ENCODE measurements at regions not wholly inside any gene's neighbourhood (a gene's known extent, or its start where the extent isn't known, plus 50 kb on each side); places are given as distances from the start of the nearest gene placed in this dataset.
"Not testable (repeated sequence)": the region's sequence is repeated elsewhere in the genome, so short reads cannot be mapped to it uniquely, and the experiment has no call there.

DNA sequence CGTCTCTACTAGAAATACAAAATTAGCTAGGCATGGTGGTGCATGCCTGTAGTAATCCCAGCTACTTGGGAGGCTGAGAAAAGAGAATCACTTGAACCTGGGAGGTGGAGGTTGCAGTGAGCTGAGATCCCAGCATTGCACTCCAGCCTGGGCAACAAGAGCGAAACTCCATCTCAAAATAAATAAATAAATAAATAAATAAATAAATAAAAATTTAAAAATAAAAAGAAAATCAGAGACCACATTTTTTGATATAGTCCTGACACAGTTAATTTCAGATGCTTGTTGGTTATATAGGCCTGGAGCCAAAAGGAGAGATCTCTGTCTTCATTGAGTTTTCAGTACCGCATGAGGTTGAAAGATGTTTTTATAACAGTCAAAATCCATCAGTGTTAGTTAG is 388.3 kb downstream of the PRELID2 start:
- H3K4me1 ChIP-seq; DNase-seq (ENCODE audit: low read depth in 1 of 2, low spot score in 1 of 2); FAIRE-seq; H3K9me3 ChIP-seq; POLR2A ChIA-PET; H3K4me3 ChIP-seq; ATAC-seq; H3K27ac ChIP-seq; H3K4me2 ChIP-seq: not testable (repeated sequence)
- peak; percentile 17; the same call in 1 of the 2 replicates for TF ChIP-seq ZC3H11A (IDR thresholded peaks at IDR 0.05)
- CTCF ChIA-PET, result interaction anchor here (0.5 kb wide), 1 partner anchor 16 kb away, joined by 3 read pairs; no protein-coding TSS in a partner anchor
- 49% methylated on average over 3 of the region's 3 CpGs for WGBS (ENCODE audit: missing lambda C conversion rate)

DNA sequence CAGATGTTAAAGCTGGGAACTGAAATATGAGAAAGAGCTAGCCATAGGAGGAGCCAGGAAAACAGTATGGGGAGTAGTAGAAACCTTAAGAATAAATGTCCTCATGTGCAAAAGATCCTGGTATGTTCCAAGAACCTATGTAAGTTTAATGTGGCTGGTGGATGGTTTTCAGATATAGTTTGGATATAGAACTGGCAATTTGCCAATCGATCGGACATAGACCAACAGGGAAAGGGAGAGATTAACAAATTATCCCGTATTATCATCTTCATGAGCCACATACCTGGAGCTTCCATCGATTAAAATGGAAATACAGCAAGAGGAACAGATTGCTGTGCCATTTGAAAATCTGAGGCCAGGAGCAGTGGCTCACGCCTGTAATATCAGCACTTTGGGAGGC is 388.7 kb downstream of the PRELID2 start:
- Histone ChIP-seq H3K27ac (no peak overlapping the region), H3K4me1 (no peaks in the 10 kb centered on the region), H3K4me3 (no peak overlapping the region), H3K9me3 (no peaks in the 10 kb centered on the region), H3K4me2 (no peak overlapping the region)
- POLR2A ChIA-PET, result no interaction called here
- TF ChIP-seq RAD21 (conservative IDR thresholded peaks at IDR 0.05 in 1 of 2, IDR thresholded peaks at IDR 0.05 in 1 of 2), result no peak
- TF ChIP-seq, protein P1, sequence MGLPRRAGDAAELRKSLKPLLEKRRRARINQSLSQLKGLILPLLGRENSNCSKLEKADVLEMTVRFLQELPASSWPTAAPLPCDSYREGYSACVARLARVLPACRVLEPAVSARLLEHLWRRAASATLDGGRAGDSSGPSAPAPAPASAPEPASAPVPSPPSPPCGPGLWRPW (IDR thresholded peaks at IDR 0.05), result no peak
- TF ChIP-seq CEBPB (IDR thresholded peaks at IDR 0.05), result no peak
- CTCF ChIA-PET, result interaction anchor here (0.5 kb wide), 1 partner anchor 16 kb away, joined by 3 read pairs; no protein-coding TSS in a partner anchor
- ATAC-seq, result no peak
- no peak for FAIRE-seq
- DNase-seq (ENCODE audit: low read depth in 1 of 2, low spot score in 1 of 2), result no peak
- WGBS (ENCODE audit: missing lambda C conversion rate), result 52% methylated on average over 5 of the region's 5 CpGs

GRCh38 chr5:145445027-145445426 is 390.1 kb downstream of the PRELID2 start:
- H3K4me1 ChIP-seq, result no peaks in the 10 kb centered on the region
- H3K4me3 ChIP-seq, result no peak overlapping the region
- no peak overlapping the region for H3K27ac ChIP-seq
- CTCF ChIA-PET, result no interaction called here
- ATAC-seq (no peak), DNase-seq (ENCODE audit: low read depth in 1 of 2, low spot score in 1 of 2) (no peak), FAIRE-seq (no peak)
- H3K4me2 ChIP-seq, result no peak overlapping the region
- WGBS (ENCODE audit: missing lambda C conversion rate), result 39% methylated on average over 2 of the region's 2 CpGs
- TF ChIP-seq E2F6 (IDR thresholded peaks at IDR 0.05; ENCODE audit: borderline replicate concordance, low read depth) (no peak), PHF8 (IDR thresholded peaks at IDR 0.05; ENCODE audit: borderline replicate concordance, low read depth) (no peak), CBX8 (IDR thresholded peaks at IDR 0.05) (no peak), RAD21 (conservative IDR thresholded peaks at IDR 0.05 in 1 of 2, IDR thresholded peaks at IDR 0.05 in 1 of 2) (no peak), POLR2A (IDR thresholded peaks at IDR 0.05; ENCODE audit: low read length) (no peak), JUNB (IDR thresholded peaks at IDR 0.05) (no peak), ESRRA (IDR thresholded peaks at IDR 0.05; ENCODE audit: borderline replicate concordance, low read length) (no peak), CHD2 (IDR thresholded peaks at IDR 0.05; ENCODE audit: low read length, partially characterized antibody) (no peak), HOXB13 (CRISPR knock-in tag; IDR thresholded peaks at IDR 0.05; ENCODE audit: low read depth) (no peak), NPAS2 (CRISPR knock-in tag; IDR thresholded peaks at IDR 0.05; ENCODE audit: borderline replicate concordance) (no peak), HEYL (CRISPR knock-in tag; IDR thresholded peaks at IDR 0.05) (no peak)
- POLR2A ChIA-PET, result no interaction called here
- no peaks in the 10 kb centered on the region for H3K9me3 ChIP-seq

GRCh38 chr5:145443964-145444363 is 391.2 kb downstream of the PRELID2 start:
- TF ChIP-seq CHD4 (IDR thresholded peaks at IDR 0.05; ENCODE audit: borderline replicate concordance) (no peak), ZSCAN20 (CRISPR knock-in tag; IDR thresholded peaks at IDR 0.05) (no peak), EP300 (IDR thresholded peaks at IDR 0.05) (no peak), TP53 (CRISPR knock-in tag; IDR thresholded peaks at IDR 0.05) (no peak), HOXA7 (CRISPR knock-in tag; IDR thresholded peaks at IDR 0.05) (no peak), TFCP2L1 (CRISPR knock-in tag; IDR thresholded peaks at IDR 0.05) (no peak), JUN (IDR thresholded peaks at IDR 0.05) (no peak), PHF8 (IDR thresholded peaks at IDR 0.05; ENCODE audit: borderline replicate concordance, low read depth) (no peak), BHLHE40 (IDR thresholded peaks at IDR 0.05; ENCODE audit: low read depth, low read length) (no peak), CEBPB (IDR thresholded peaks at IDR 0.05) (no peak), GATA3 (IDR thresholded peaks at IDR 0.05; ENCODE audit: borderline replicate concordance) (no peak)
- CTCF ChIA-PET, result no interaction called here
- no peak for FAIRE-seq
- no peak overlapping the region for H3K4me2 ChIP-seq
- ATAC-seq, result no peak
- 35% methylated on average over 4 of the region's 4 CpGs for WGBS (ENCODE audit: missing lambda C conversion rate)
- no peaks in the 10 kb centered on the region for H3K4me1 ChIP-seq
- POLR2A ChIA-PET, result no interaction called here
- H3K9me3 ChIP-seq, result no peaks in the 10 kb centered on the region
- H3K27ac ChIP-seq, result no peak overlapping the region
- no peak overlapping the region for H3K4me3 ChIP-seq
- no peak for DNase-seq (ENCODE audit: low read depth in 1 of 2, low spot score in 1 of 2)

All from A549 (cell line).